ENCODE measurements at regions not wholly inside any gene's neighbourhood (a gene's known extent, or its start where the extent isn't known, plus 50 kb on each side); places are given as distances from the start of the nearest gene placed in this dataset.

- ChIA-PET POLR2A (interaction anchor here (1.0 kb wide), 1 partner anchor 62 kb away, joined by 3 read pairs; no protein-coding TSS in a partner anchor), RAD21 (ENCODE audit: low non-redundant PET in 1 of 2, low total read pairs in 2 of 2, uncharacterized antibody in 2 of 2, unreplicated experiment in 2 of 2) (no interaction called here), CTCF (no interaction called here)
- Histone ChIP-seq H4K20me1 (ENCODE audit: insufficient read depth) (no peaks in the 10 kb centered on the region), H3K27ac (ENCODE audit: low read depth, low read length) (no peak overlapping the region), H3K9me3 (ENCODE audit: control insufficient read depth in 1 of 2, insufficient read depth in 1 of 2, low read depth in 1 of 2, low read length in 2 of 2) (no peaks in the 10 kb centered on the region), H3K4me1 (ENCODE audit: control insufficient read depth in 1 of 2, insufficient read depth in 2 of 2, low read length in 2 of 2) (no peaks in the 10 kb centered on the region), H3K4me2 (ENCODE audit: low read length) (no peak overlapping the region), H3K9me2 (ENCODE audit: insufficient read depth) (no peaks in the 10 kb centered on the region), H3K4me3 (replicated peaks in 1 of 2; ENCODE audit: low read depth in 1 of 2, low read length in 2 of 2) (no peak overlapping the region), H3K36me3 (ENCODE audit: control insufficient read depth in 1 of 2, insufficient read depth in 2 of 2, low read length in 2 of 2) (no peaks in the 10 kb centered on the region), H2AFZ (ENCODE audit: low read depth, low read length, poor library complexity, severe bottlenecking) (no peak overlapping the region), H3K27me3 (ENCODE audit: insufficient read depth, low read length) (peaks cover 68% of the 10 kb centered on the region), H3K9ac (ENCODE audit: low read length) (no peak overlapping the region), H3K79me2 (ENCODE audit: insufficient read depth, low read length) (no peaks in the 10 kb centered on the region)
- TF ChIP-seq ATF3 (IDR thresholded peaks at IDR 0.05), result no peak
- TF ChIP-seq ZNF274 (IDR thresholded peaks at IDR 0.05; ENCODE audit: low read depth, low read length), result no peak
- no peak for TF ChIP-seq YY1 (IDR thresholded peaks at IDR 0.05; ENCODE audit: extremely low read depth, insufficient replicate concordance, low read depth, low read length)
- no peak for TF ChIP-seq MAX (IDR thresholded peaks at IDR 0.05)
- TF ChIP-seq REST (IDR thresholded peaks at IDR 0.05; ENCODE audit: low read depth), result no peak
- TF ChIP-seq FOSL1 (IDR thresholded peaks at IDR 0.05; ENCODE audit: low read depth), result no peak
- no peak for TF ChIP-seq CEBPB (IDR thresholded peaks at IDR 0.05; ENCODE audit: low read depth)
- no peak for TF ChIP-seq SRF (IDR thresholded peaks at IDR 0.05; ENCODE audit: low read depth)
- no peak for TF ChIP-seq ZBTB33 (IDR thresholded peaks at IDR 0.05; ENCODE audit: extremely low read depth, insufficient replicate concordance, low read length)
- TF ChIP-seq EZH2 (IDR thresholded peaks at IDR 0.05), result no peak
- no peak for TF ChIP-seq SP1 (IDR thresholded peaks at IDR 0.05; ENCODE audit: low read depth)
- no peak for TF ChIP-seq EZH2phosphoT487 (IDR thresholded peaks at IDR 0.05; ENCODE audit: borderline replicate concordance)
- TF ChIP-seq POLR2A (IDR thresholded peaks at IDR 0.05; ENCODE audit: borderline replicate concordance, extremely low read depth, insufficient read depth, insufficient read length), result no peak
- no peak for TF ChIP-seq CTCF (IDR thresholded peaks at IDR 0.05 in 2 of 3, conservative IDR thresholded peaks at IDR 0.05 in 1 of 3; ENCODE audit: borderline replicate concordance in 1 of 3, insufficient read depth in 1 of 3, low read depth in 2 of 3, low read length in 2 of 3)
- no peak for TF ChIP-seq CBX3 (IDR thresholded peaks at IDR 0.05; ENCODE audit: low read depth)
- TF ChIP-seq SIN3A (IDR thresholded peaks at IDR 0.05; ENCODE audit: low read depth), result no peak
- no peak for TF ChIP-seq RAD21 (IDR thresholded peaks at IDR 0.05; ENCODE audit: low read depth)
- no peak for TF ChIP-seq ZFX (IDR thresholded peaks at IDR 0.05)
- intact Hi-C loops (cut with micrococcal nuclease), result no loop called here
- no TSS peak for BruUV-seq (replicated peaks)
- DNase-seq (ENCODE audit: low read depth, low spot score), result no peak
- ATAC-seq, result no peak
Observed at GRCh38 chr7:45454771-45455170, 119.4 kb upstream of the ADCY1 start.

Data from HCT116 (cell line).